Neural cell (in vitro differentiated cells): ENCODE measurements at regions not wholly inside any gene's neighbourhood (a gene's known extent, or its start where the extent isn't known, plus 50 kb on each side); places are given as distances from the start of the nearest gene placed in this dataset.

Experiments used
- H2AFZ ChIP-seq: fragments of 200-600, 300-800 bp; sonication (generic), shearing (Covaris generic); 2 replicates; pipeline ENCODE4 v1.6.0; 2014; ENCODE audit warnings: low read depth, mild to moderate bottlenecking, antibody characterized with exemption, low read length, moderate library complexity
- H3F3A ChIP-seq: fragments of 200-600 bp; shearing (Covaris generic); 2 replicates; pipeline ENCODE4 v1.6.1; 2016; ENCODE audit warnings: mild to moderate bottlenecking, moderate library complexity, mixed read lengths, antibody characterized with exemption, low read length; ENCODE audit not compliant: insufficient read depth, poor library complexity, severe bottlenecking
- H3K27ac ChIP-seq: fragments of 200-600, 300-800 bp; sonication (generic), shearing (Covaris generic); 2 replicates; pipeline ENCODE4 v1.5.1; 2014; ENCODE audit warnings: mild to moderate bottlenecking, low read length, moderate library complexity
- H3K27me3 ChIP-seq: fragments of 300-800, 200-600 bp; sonication (generic), shearing (Covaris generic); 2 replicates; pipeline ENCODE4 v1.6.0; 2014; ENCODE audit warnings: mild to moderate bottlenecking, low read depth, low read length, moderate library complexity; ENCODE audit not compliant: insufficient read depth
- H3K36me3 ChIP-seq: fragments of 300-800, 200-600 bp; sonication (generic), shearing (Covaris generic); 2 replicates; pipeline ENCODE4 v1.5.1; 2014; ENCODE audit warnings: mild to moderate bottlenecking, antibody characterized with exemption, low read length, moderate library complexity; ENCODE audit not compliant: insufficient read depth
- H3K4me2 ChIP-seq: fragments of 300-800, 200-600 bp; sonication (generic), shearing (Covaris generic); 2 replicates; pipeline ENCODE4 v1.6.0; 2014; ENCODE audit warnings: mild to moderate bottlenecking, low read length
- H3K4me3 ChIP-seq: fragments of 300-800, 200-600 bp; sonication (generic), shearing (Covaris generic); 2 replicates; pipeline ENCODE4 v1.5.1; 2014; ENCODE audit warnings: mild to moderate bottlenecking, low read length, moderate library complexity
- H3K79me2 ChIP-seq: fragments of 200-600 bp; shearing (Covaris generic); replicated peaks from 2 replicates; pipeline ENCODE4 v1.6.0; 2014; ENCODE audit warnings: mild to moderate bottlenecking, low read length, moderate library complexity; ENCODE audit not compliant: insufficient read depth
- H3K9ac ChIP-seq: fragments of 300-800, 200-600 bp; sonication (generic), shearing (Covaris generic); 2 replicates; pipeline ENCODE4 v1.6.1; 2016; ENCODE audit warnings: mild to moderate bottlenecking, low read length, mixed read lengths
- H3K9me2 ChIP-seq: fragments of 200-600 bp; shearing (Covaris generic); 2 replicates; pipeline ENCODE4 v1.6.1; 2016; ENCODE audit warnings: mild to moderate bottlenecking, low read length, mixed read lengths; ENCODE audit not compliant: insufficient read depth
- H3K9me3 ChIP-seq: fragments of 200-600, 300-800 bp; sonication (generic), shearing (Covaris generic); 2 replicates; pipeline ENCODE4 v1.6.1; 2016; ENCODE audit warnings: mild to moderate bottlenecking, mixed run types, low read length, moderate library complexity, mixed read lengths
- H4K20me1 ChIP-seq: fragments of 200-600 bp; shearing (Covaris generic); 2 replicates; pipeline ENCODE4 v1.6.1; 2016; ENCODE audit warnings: mild to moderate bottlenecking, mixed run types; ENCODE audit not compliant: insufficient read depth
- CTCF ChIP-seq: fragments of 450-650 bp; IDR thresholded peaks from 2 replicates; pipeline ENCODE4 v1.5.1; 2014; ENCODE audit warnings: antibody characterized with exemption, mild to moderate bottlenecking, moderate library complexity; ENCODE audit not compliant: poor library complexity, severe bottlenecking
- EP300 ChIP-seq: fragments of 450-650 bp; conservative IDR thresholded peaks from 2 replicates; pipeline ENCODE4 v1.6.1; 2014; ENCODE audit warnings: antibody characterized with exemption, mild to moderate bottlenecking, moderate library complexity; ENCODE audit not compliant: poor library complexity, severe bottlenecking
- EZH2 ChIP-seq: fragments of 200-600, 300-800 bp; shearing (Covaris generic), sonication (generic); IDR thresholded peaks from 2 replicates; pipeline ENCODE4 v1.6.1; 2014; ENCODE audit warnings: antibody characterized with exemption, low read length, borderline replicate concordance, mild to moderate bottlenecking; ENCODE audit not compliant: insufficient read depth, poor library complexity, severe bottlenecking
- MXI1 ChIP-seq: fragments of 450-650 bp; conservative IDR thresholded peaks from 2 replicates; pipeline ENCODE4 v1.6.1; 2014; ENCODE audit warnings: antibody characterized with exemption, mild to moderate bottlenecking; ENCODE audit not compliant: poor library complexity, severe bottlenecking
- POLR2AphosphoS5 ChIP-seq: IDR thresholded peaks from 2 replicates; pipeline ENCODE4 v1.6.1; 2012
- RAD21 ChIP-seq: fragments of 450-650 bp; conservative IDR thresholded peaks from 2 replicates; pipeline ENCODE4 v1.6.1; 2014; ENCODE audit warnings: antibody characterized with exemption, mild to moderate bottlenecking, moderate library complexity
- REST ChIP-seq: IDR thresholded peaks from 2 replicates; pipeline ENCODE4 v1.6.1; 2012; ENCODE audit warnings: borderline replicate concordance
- SMC3 ChIP-seq: fragments of 450-650 bp; conservative IDR thresholded peaks from 2 replicates; pipeline ENCODE4 v1.6.1; 2014; ENCODE audit warnings: antibody characterized with exemption, mild to moderate bottlenecking, moderate library complexity; ENCODE audit not compliant: poor library complexity
- TAF1 ChIP-seq: IDR thresholded peaks from 2 replicates; pipeline ENCODE4 v1.6.1; 2012; ENCODE audit warnings: low read depth

- Histone ChIP-seq H3K9me3 (no peaks in the 10 kb centered on the region), H3F3A (no peaks in the 10 kb centered on the region), H3K9me2 (no peaks in the 10 kb centered on the region), H3K27ac (no peak overlapping the region), H3K27me3 (no peaks in the 10 kb centered on the region), H4K20me1 (no peaks in the 10 kb centered on the region), H3K79me2 (no peaks in the 10 kb centered on the region), H3K4me3 (no peak overlapping the region), H3K4me2 (no peak overlapping the region), H3K9ac (no peak overlapping the region), H2AFZ (no peak overlapping the region), H3K36me3 (no peaks in the 10 kb centered on the region)
- TF ChIP-seq SMC3 (no peak), EP300 (no peak), EZH2 (no peak), CTCF (no peak), MXI1 (no peak), RAD21 (no peak), POLR2AphosphoS5 (no peak), TAF1 (no peak), REST (no peak)
These were observed 214.3 kb upstream of the EPHA4 start for GRCh38 chr2:221786297-221786926.

DNA sequence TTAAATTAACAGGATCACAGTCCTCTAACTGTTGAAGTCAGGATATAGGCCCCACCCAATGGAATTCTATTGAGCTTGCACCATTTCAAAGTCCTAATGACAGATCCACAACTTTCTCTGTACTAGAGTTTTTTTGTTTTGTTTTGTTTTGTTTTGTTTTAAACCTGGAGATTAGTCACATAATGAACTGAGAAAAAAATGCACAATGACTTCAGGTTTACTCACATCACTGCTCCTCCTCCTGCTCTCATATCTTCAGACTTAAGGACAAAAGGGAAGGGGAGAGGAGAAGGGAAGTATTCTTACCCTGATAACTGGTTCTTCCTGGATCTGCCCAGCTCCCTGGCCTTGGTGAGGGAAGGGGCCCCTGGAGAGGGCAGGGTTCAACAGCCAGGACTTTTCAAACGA, 208.2 kb upstream of the EPHA4 start:
- Histone ChIP-seq H3F3A (no peaks in the 10 kb centered on the region), H3K9me3 (no peaks in the 10 kb centered on the region), H3K27me3 (no peaks in the 10 kb centered on the region), H2AFZ (no peak overlapping the region), H3K9me2 (no peaks in the 10 kb centered on the region), H3K27ac (no peak overlapping the region), H3K36me3 (no peaks in the 10 kb centered on the region), H3K79me2 (no peaks in the 10 kb centered on the region), H3K4me2 (no peak overlapping the region), H3K4me3 (no peak overlapping the region), H4K20me1 (no peaks in the 10 kb centered on the region), H3K9ac (no peak overlapping the region)
- no peak for TF ChIP-seq CTCF
